NCI-H146 treated with DMSO at 0.1 percent for 48 hours (cell line): ENCODE measurements at regions not wholly inside any gene's neighbourhood (a gene's known extent, or its start where the extent isn't known, plus 50 kb on each side); places are given as distances from the start of the nearest gene placed in this dataset.
"Not testable (repeated sequence)": the region's sequence is repeated elsewhere in the genome, so short reads cannot be mapped to it uniquely, and the experiment has no call there.

Experiments used
- DNase-seq: peaks from one replicate; lab custom pipeline; 2025; ENCODE audit not compliant: unreplicated experiment; lab: John Stamatoyannopoulos, UW

GRCh38 chr10:21293518-21294356, 231.7 kb downstream of the SKIDA1 start:
- DNase-seq: peak; percentile 21

GRCh38 chr10:21292763-21293517, 232.5 kb downstream of the SKIDA1 start:
- no peak for DNase-seq

DNA sequence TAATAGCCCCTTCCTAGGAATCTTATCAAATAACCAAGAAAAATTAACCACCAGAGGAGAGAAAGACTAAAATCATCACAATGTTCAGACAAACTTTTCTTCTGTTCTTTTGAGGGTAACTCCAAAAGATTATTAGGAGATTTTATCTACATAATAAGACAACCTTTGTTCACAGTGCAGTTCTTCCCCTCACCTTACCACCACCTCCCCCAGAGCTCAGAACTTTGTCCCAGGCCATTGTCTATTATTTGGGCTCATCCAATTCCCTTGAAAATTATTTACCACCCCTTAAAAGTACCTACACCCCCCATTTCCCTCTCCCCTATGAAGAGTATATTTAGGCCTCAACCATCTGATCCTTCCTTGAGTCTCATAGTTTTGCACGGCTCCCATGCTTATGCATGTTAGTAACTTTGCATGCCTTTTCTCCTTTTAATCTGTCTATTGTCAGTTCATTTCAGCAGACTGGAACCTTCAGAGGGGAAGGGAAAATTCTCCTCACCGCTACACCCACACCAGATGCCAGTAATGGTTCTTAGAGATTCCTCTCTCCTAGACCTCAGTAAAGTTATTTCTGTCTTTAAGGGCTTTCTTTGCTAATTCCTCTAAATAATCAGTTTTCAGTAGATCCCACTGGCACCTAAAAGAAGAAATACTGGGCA, 234.9 kb downstream of the SKIDA1 start:
- DNase-seq: no peak

GRCh38 chr10:21289961-21290360, 235.5 kb downstream of the SKIDA1 start:
- no peak for DNase-seq

GRCh38 chr10:21289271-21289670, 236.2 kb downstream of the SKIDA1 start:
- DNase-seq: no peak

DNA sequence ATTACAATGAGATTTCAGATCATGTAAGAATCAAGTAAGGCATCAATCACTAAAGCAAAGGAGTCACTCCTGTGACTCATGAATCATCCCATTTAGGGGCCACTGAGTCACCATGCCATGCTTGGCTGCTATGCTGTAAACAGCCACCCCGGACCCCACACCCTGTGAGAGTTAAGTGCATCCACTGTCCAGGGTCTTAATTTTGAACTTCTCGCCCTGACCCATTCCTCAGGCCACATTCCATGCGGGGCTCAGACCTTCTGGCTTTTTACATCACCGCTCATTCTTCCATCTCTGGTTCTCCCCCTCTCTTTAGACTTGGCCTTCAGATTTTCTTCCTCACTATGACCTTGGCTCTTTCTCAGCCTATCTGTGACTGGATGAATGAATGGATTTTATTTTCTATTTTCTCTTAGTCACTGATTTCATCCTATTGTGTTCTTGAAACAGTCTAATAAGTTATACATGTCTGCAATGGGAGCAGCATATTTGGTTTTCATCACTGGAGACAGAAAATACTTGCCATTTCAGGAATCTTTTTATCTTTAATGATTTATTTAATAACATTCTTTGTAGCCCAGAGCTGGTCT, 239.6 kb downstream of the SKIDA1 start:
- no peak for DNase-seq

DNA sequence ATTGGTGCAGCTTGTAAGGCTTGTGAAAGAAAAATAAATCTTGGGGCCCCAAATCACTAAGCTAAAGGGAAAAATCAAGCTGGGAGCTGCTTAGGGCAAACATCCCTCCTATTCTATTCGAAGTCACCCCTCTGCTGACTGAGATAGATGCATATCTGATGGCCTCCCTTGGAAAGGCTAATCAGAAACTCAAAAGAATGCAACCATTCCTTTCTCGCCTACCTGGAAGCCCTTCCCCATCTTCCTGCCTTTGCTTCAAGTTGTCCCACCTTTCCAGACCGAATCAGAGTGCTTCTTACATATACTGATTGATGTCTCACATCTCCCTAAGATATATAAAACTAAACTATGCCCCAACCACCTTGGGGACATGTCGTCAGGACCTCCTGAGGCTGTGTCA, 240.3 kb downstream of the SKIDA1 start:
- DNase-seq: no peak

DNA sequence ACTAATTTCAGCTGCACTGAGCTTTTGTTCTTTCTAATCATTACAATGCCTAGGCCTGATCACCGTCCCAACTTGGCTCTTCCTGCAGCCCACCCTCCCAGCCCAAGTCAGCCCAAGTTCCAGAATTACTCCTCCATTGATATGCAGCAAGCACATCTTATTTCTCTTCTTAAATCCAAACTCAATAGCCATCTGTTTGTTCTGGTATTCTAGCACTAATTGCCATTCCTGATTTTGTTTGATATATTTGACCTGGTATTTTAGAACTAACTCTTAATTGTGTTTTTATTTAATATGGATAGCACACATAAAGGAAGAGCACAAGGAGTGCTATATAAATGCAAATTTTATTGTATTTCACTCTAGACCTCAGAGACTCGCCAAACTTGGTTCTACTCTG, 241.2 kb downstream of the SKIDA1 start:
- no peak for DNase-seq

DNA sequence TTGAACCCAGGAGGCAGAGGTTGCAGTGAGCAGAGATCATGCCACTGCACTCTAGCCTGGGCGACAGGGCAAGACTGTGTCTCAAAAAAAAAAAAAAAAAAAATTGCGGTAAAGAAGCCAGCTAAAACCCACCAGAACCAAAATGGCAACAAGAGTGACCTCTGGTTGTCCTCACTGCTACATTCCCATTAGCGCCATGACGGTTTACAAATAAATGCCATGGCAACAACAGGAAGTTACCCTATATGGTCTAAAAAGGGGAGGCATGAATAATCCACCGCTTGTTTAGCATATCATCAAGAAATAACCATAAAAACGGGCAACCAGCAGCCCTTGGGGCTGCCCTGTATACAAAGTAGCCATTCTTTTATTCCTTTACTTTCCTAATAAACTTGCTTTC, 242.4 kb downstream of the SKIDA1 start:
- DNase-seq: not testable (repeated sequence)

DNA sequence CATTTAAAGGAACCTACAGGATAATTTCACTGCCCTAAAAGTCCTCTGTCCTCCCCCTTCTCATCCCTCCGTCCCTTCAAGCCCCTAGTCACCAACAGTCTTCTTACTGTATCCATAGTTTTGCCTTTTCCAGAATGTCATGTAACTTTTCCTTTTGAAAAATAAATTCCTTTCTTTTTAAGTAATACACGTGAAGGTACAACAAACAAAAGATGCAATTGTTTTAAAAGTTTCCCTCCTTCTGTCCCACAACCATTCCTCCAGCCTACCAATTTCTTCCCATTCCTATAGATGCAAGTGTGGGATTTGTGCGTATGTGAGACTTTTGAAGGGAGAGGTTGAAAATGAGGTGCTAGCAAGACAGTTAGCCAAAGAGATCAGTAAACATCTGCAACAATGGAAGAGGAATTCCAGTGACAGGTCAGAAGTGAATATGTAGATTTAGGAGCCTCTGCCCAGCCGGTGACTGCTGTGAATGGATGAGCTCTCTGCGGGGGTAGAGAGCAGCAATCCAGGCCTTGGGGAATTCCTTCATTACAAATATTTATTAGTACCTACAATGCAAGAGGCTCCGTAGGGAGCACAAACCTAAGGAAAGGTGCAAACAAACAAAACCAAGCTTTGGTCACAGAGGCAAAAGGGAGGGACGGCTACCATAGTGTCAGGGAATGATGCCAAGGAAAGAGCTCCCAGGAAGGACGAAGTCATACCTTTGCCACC, 243.6 kb downstream of the SKIDA1 start:
- no peak for DNase-seq

- no peak for DNase-seq
These were observed 244.4 kb downstream of the SKIDA1 start for GRCh38 chr10:21280971-21281572.

GRCh38 chr10:21280037-21280436, 245.4 kb downstream of the SKIDA1 start:
- DNase-seq: no peak

DNA sequence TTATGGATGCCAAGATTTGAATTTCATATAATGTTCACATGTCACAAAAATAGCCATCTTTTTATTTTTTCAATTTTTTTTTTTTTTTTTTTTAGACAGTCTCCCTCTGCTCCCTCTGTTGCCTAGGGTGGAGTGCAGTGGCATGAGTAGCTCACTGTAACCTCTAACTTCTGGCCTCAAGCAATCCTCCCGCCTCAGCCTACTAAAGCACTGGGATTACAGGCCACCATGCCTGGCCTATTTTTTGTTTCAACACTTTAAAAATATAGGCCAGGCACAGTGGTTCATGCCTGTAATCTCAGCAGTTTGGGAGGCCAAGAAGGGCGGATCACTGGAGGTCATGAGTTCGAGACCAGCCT, 246.3 kb downstream of the SKIDA1 start:
- no peak for DNase-seq

- peak; percentile 69 for DNase-seq
These were observed 246.8 kb downstream of the SKIDA1 start for GRCh38 chr10:21278491-21279216.

GRCh38 chr10:21273400-21273968, 252.0 kb downstream of the SKIDA1 start:
- no peak for DNase-seq

- peak; percentile 81 for DNase-seq
These were observed 252.7 kb downstream of the SKIDA1 start for GRCh38 chr10:21272643-21273399.

DNA sequence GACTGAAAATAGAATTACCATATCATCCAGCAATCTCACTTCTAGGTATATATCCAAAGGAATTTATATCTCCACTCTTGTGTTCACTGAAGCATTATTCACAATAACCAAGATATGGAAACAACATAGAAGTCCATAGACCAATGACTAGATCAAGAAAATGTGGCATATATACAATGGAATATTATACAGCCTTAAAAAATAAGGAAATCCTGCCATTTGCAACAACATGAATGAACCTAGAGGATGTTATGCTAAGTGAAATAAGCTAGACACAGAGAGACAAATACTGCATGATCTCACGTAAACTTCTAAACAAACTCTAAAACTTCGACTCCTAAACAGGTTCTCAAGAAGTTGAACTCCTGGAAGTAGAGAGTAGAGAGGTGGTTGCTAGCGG, 254.5 kb downstream of the SKIDA1 start:
- no peak for DNase-seq

- DNase-seq: no peak
These were observed 256.2 kb downstream of the SKIDA1 start for GRCh38 chr10:21269289-21269688.

DNA sequence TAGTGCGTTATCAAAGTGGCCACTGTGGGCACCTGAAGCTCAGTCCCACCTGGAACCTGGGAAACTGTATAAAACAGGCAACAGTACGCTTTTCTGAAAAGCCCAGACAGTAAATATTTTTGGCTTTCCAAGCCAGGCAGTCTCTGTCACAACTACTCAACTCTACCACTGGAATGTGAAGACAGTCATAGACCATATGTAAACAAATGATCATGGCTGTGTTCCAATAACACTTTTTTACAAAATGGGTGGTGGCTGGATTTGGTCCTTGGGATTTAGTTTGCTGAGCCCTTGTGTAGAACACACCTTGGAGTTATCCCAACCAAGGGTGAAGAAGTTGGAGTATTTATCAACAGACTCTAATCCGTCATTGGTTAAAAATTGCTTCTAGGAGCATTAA, 259.9 kb downstream of the SKIDA1 start:
- DNase-seq: no peak
